ENCODE measurements at regions not wholly inside any gene's neighbourhood (a gene's known extent, or its start where the extent isn't known, plus 50 kb on each side); places are given as distances from the start of the nearest gene placed in this dataset.

GRCh38 chr14:58878439-58879139, 240.8 kb downstream of the DACT1 start:
- no peaks in the 10 kb centered on the region for H3K4me1 ChIP-seq
- no peaks in the 10 kb centered on the region for H3K27me3 ChIP-seq
- in situ Hi-C loops (cut with MboI; ENCODE audit: low sequenced_read_pairs in 4 of 4) = no loop called here
- H3K9me3 ChIP-seq = no peaks in the 10 kb centered on the region
- H3K27ac ChIP-seq = no peak overlapping the region
- H3K36me3 ChIP-seq = no peaks in the 10 kb centered on the region
- intact Hi-C loops (cut with DNase I; ENCODE audit: low total_unique reads) = no loop called here
- H3K4me3 ChIP-seq = no peak overlapping the region
- DNase-seq = no peak
- no peak for ATAC-seq
- TF ChIP-seq, protein P1, sequence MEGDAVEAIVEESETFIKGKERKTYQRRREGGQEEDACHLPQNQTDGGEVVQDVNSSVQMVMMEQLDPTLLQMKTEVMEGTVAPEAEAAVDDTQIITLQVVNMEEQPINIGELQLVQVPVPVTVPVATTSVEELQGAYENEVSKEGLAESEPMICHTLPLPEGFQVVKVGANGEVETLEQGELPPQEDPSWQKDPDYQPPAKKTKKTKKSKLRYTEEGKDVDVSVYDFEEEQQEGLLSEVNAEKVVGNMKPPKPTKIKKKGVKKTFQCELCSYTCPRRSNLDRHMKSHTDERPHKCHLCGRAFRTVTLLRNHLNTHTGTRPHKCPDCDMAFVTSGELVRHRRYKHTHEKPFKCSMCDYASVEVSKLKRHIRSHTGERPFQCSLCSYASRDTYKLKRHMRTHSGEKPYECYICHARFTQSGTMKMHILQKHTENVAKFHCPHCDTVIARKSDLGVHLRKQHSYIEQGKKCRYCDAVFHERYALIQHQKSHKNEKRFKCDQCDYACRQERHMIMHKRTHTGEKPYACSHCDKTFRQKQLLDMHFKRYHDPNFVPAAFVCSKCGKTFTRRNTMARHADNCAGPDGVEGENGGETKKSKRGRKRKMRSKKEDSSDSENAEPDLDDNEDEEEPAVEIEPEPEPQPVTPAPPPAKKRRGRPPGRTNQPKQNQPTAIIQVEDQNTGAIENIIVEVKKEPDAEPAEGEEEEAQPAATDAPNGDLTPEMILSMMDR (IDR thresholded peaks at IDR 0.05 in 4 of 5, conservative IDR thresholded peaks at IDR 0.05 in 1 of 5) = no peak
- no peak for TF ChIP-seq POLR2A (IDR thresholded peaks at IDR 0.05)

GRCh38 chr14:58881433-58881832, 243.7 kb downstream of the DACT1 start:
- ATAC-seq (no peak), DNase-seq (no peak)
- Histone ChIP-seq H3K4me3 (no peak overlapping the region), H3K27me3 (no peaks in the 10 kb centered on the region), H3K36me3 (no peaks in the 10 kb centered on the region), H3K4me1 (no peaks in the 10 kb centered on the region), H3K27ac (no peak overlapping the region), H3K9me3 (no peaks in the 10 kb centered on the region)
- intact Hi-C loops (cut with DNase I; ENCODE audit: low total_unique reads) = no loop called here
- TF ChIP-seq, protein P1 (IDR thresholded peaks at IDR 0.05 in 4 of 5, conservative IDR thresholded peaks at IDR 0.05 in 1 of 5) = no peak
- no peak for TF ChIP-seq POLR2A (IDR thresholded peaks at IDR 0.05)
- in situ Hi-C loops (cut with MboI; ENCODE audit: low sequenced_read_pairs in 4 of 4) = no loop called here

GRCh38 chr14:58882577-58883018, 244.8 kb downstream of the DACT1 start:
- no peaks in the 10 kb centered on the region for H3K9me3 ChIP-seq
- no peak overlapping the region for H3K27ac ChIP-seq
- intact Hi-C loops (cut with DNase I; ENCODE audit: low total_unique reads) = no loop called here
- H3K27me3 ChIP-seq = no peaks in the 10 kb centered on the region
- DNase-seq = no peak
- ATAC-seq = no peak
- no peaks in the 10 kb centered on the region for H3K36me3 ChIP-seq
- H3K4me1 ChIP-seq = no peaks in the 10 kb centered on the region
- H3K4me3 ChIP-seq = no peak overlapping the region
- TF ChIP-seq POLR2A (IDR thresholded peaks at IDR 0.05) = no peak
- in situ Hi-C loops (cut with MboI; ENCODE audit: low sequenced_read_pairs in 4 of 4) = no loop called here

GRCh38 chr14:58884442-58884841, 246.7 kb downstream of the DACT1 start:
- TF ChIP-seq POLR2A (IDR thresholded peaks at IDR 0.05) = no peak
- TF ChIP-seq, protein P1 (IDR thresholded peaks at IDR 0.05 in 4 of 5, conservative IDR thresholded peaks at IDR 0.05 in 1 of 5) = peak in 1 of 5 experiments; percentile 20

DNA sequence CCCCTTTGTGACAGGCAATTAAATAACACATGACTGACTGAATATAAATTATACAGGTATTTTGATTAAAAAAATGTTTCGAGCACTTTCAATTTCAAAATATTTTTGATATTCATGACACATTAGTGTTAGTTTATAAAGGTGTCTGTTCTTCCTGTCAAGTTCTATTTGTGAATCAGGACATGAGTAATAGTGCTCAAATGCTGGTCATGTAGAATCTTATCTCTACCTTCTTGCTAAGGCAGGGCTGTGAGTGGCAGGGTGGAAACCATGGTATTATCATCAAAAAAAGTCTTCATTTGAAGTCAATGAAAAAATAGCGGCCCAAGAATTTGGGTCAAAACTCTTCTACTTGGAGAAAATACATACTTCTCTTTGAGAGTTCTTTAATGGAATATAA, 250.2 kb downstream of the DACT1 start:
- DNase-seq (no peak), ATAC-seq (no peak)
- no peaks in the 10 kb centered on the region for H3K27me3 ChIP-seq
- no peaks in the 10 kb centered on the region for H3K36me3 ChIP-seq
- no peak for TF ChIP-seq POLR2A (IDR thresholded peaks at IDR 0.05)
- TF ChIP-seq, protein P1 (IDR thresholded peaks at IDR 0.05 in 4 of 5, conservative IDR thresholded peaks at IDR 0.05 in 1 of 5) = no peak
- intact Hi-C loops (cut with DNase I; ENCODE audit: low total_unique reads) (no loop called here), in situ Hi-C loops (cut with MboI; ENCODE audit: low sequenced_read_pairs in 4 of 4) (no loop called here)
- H3K4me3 ChIP-seq = no peak overlapping the region
- no peak overlapping the region for H3K27ac ChIP-seq
- no peaks in the 10 kb centered on the region for H3K4me1 ChIP-seq
- H3K9me3 ChIP-seq = no peaks in the 10 kb centered on the region

More at GRCh38 chr14:58884442-58884841, 246.7 kb downstream of the DACT1 start:
- in situ Hi-C loops (cut with MboI; ENCODE audit: low sequenced_read_pairs in 4 of 4) = no loop called here
- no peak for ATAC-seq
- Histone ChIP-seq H3K36me3 (no peaks in the 10 kb centered on the region), H3K4me3 (no peak overlapping the region), H3K4me1 (no peaks in the 10 kb centered on the region), H3K9me3 (no peaks in the 10 kb centered on the region), H3K27me3 (no peaks in the 10 kb centered on the region), H3K27ac (no peak overlapping the region)
- intact Hi-C loops (cut with DNase I; ENCODE audit: low total_unique reads) = no loop called here
- DNase-seq = no peak

Data from gastrocnemius medialis (tissue), 4 donors.